HL-60/S4 (cell line): ENCODE measurements at regions not wholly inside any gene's neighbourhood (a gene's known extent, or its start where the extent isn't known, plus 50 kb on each side); places are given as distances from the start of the nearest gene placed in this dataset.

Experiments used
- in situ Hi-C: fragments of 300-500 bp; cut with MboI; formaldehyde crosslinking; loops from 2 replicates; pipeline ENCODE4 v1.14.3; 2022; ENCODE audit warnings: low sequenced_read_pairs

DNA sequence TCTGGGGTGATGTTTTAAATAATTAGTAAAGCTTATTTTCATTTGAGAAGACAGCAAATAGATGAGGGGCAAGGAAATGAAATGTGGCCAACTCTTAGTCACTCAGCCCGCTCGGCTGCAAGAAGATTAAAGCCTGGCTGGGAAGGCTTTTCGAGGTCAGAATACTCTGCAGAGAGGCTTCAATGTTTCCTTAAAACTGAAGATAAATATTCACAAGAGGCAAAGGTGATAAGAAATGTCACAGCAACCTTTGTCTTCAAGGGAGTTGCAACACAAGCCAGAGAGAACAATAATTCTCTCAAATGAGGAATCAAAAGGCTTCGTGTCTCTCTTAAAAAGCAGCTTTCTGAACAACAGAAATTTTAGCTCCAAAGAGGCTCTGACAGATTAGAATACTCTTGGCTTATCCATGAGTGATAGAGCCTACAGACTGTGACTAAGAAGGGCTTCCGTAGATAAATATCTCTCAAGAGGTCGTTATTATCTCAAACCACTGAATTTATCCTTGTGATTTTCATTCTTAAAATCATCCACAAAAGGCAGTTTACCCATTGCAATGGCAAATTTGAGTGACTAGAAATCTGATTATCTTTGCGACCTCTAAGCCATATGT is 92.5 kb downstream of the KLF6 start:
- in situ Hi-C loops: no loop called here

DNA sequence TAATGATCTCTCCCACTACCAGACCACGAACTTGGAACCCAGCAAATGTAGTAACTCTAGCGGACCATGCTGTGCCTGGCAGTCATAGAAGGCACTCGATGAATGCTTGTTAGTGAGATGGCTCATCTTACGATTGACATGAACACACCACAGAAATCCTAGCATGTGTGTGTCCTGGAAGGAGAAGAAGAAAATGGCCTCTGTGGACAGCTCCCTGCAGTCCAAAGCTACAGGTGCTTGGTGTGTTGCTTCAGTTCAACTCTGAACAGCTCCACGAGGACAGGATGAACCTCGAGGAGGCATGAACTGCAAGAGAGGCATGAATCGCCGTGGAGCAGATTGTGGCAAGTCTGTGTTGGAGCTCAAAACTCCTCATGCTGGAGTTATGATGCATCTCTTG is 93.5 kb downstream of the KLF6 start:
- in situ Hi-C loops: no loop called here

DNA sequence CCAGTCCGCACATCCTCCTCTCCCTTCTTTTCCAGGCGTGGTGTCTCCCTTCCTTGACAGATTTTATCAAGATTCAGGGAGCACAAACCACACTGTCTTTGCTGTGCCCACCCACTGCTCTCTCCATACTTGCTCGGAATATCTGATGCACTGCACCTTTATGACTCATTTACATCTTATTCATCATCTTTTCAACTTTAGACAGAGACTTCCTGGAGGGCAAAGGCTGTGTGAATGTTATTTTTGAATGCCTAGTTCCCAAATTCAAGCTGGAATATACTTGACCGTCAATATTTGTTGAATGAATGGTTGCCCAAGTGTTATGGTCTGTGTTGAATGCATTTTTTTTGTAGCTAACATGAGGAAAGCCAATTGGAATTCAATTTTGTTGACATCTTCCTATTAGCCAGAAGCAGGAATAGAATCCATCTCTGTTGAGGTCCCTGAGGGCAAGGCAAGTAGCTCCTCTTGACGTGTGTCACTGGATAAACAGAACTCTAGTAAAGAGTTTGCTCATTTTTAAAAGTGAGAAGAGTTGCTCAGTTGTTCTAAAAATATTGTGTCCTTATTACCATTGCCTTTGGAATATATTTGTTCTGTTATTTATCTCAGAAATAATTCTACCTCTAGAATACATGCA is 95.0 kb downstream of the KLF6 start:
- in situ Hi-C loops: no loop called here

DNA sequence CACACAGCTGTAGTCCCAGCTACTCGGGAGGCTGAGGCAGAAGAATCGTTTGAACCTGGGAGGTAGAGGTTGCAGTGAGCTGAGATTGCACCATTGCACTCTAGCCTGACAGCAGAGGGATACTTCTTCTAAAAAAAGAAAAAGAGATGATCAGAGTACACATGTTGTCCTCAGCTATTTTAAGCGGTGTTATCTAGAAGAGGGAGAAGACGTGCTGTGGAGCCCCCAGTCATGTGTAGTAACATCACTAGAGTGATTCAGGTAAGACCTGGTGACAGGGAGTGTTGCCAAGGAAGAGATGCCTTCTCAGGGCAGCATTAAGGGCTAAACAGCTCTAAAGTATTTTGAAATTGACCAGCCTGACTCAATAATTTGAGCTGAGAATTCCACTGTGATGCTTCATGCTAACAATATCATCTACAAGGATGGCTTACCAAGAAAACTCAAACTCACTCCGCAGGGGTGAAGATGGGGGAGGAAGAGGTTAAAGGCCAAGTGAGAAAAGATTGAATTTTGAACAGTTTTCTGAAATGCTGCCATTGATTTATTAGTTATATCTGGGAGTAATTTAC is 97.4 kb downstream of the KLF6 start:
- in situ Hi-C loops: no loop called here

DNA sequence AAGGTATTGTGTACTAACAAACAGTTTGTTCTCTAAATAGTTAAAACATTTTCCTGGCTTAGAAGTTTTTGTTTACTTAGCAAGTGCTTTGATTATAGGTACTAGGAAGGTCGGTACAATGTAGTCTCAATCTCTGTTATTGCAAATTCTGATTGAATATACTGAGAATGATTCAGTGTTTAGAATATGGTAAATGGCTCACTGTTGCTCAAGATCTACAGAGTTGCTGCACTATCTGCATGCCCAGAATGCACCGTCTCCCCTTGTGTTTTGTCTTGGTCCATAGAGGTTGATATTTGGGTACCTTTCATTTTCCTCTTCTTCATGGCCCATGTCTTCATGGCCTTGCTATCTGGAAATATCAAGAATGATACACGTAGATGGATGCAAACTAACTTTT is 99.6 kb downstream of the KLF6 start:
- in situ Hi-C loops: no loop called here

DNA sequence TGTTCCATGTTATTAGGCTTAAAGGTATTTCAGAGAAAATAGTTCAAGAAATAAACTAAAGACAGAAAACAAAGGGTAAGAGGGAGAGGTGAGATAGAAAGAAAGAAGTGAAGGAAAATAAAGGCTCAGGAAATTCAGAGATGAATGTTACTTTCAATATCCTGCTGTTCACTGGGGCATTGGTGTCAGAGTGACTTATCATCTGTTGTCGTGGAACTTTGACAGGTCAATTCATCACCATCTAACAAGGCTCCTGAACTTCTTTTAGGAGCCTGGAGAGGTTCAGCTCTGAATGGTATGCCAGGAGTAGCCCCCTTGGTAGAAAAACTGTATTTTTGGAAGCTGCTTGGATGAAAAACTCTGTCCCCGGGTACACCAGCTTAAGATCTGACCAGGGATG is 100.1 kb downstream of the KLF6 start:
- in situ Hi-C loops: no loop called here

DNA sequence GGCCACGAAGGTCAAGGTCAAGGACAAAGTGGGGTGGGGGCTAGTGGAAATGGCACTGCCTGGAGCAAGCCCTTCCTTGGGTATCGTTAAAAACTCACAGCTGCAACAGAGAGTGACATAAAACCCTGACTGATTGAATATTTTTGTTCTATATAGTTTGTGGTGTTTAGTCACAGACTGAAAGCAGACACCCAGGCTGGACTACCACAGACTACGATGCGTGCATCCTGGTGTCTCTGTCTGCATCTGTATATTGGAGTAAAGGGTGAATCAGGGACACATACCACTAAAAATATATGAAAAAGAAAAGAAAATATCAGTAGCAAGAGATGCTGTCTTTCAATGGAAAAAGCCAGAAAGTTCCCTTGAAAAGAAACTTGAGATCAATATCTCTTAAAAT is 101.4 kb downstream of the KLF6 start:
- in situ Hi-C loops: no loop called here

DNA sequence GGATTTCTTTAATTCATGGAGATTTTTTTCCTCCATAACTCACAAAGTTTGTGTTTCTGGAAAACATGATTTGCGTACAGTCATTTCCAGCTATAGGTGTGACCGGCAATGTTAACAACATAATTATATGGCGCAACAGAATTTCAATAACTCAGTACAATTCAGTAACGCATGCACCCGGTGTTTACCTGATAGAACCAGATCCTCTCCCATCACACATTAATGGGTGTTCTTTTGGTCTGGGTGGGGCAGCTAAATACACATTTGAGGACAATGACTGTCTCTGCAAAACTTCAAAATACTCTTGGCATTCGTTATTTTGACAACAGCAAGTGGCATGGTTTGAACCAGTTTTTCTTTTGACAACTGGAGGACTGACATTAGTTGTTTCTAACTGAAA is 102.3 kb downstream of the KLF6 start:
- in situ Hi-C loops: no loop called here

DNA sequence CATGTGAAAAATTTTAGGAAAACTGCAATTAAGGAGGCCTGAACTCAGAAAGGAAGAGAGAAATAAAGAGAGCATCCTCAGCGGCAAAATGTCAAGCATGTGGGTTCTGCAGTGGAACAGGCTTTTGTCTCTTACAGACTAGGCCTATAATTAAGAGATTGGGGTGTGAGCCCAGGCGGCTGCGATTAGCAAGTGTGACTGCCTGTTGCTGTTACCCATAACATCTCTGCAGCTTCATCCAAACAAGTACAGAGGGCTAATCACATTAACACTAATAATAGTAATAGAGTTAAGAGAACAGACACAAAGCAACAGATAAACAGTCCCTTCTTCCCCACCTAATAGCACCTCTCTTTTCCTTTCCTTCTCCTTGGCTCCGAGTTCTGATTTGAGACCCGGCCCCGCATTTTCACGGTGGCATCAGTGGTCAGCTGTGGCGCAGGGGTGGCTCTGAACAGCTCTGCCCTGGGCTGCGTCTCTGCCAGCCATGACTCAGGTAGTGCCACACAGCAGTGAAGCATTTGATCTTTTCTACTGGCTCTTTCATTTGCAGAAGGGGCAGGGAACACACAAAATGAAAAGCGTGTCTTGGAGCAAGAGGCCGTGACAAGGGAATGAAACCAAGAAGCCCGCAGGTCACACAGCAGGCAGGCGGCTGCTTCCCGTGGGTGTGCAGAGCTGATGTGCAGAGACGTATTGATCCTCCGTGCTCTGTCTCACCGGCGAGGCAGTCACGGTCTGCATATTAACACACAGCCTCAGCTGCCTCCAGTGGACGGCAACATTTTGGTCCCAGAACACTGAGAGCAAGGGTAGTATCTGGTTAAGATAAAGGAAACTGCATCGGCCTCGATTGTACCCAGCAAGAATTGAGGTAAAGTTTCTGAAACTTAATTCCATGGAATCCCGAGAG is 103.1 kb downstream of the KLF6 start:
- in situ Hi-C loops: no loop called here

DNA sequence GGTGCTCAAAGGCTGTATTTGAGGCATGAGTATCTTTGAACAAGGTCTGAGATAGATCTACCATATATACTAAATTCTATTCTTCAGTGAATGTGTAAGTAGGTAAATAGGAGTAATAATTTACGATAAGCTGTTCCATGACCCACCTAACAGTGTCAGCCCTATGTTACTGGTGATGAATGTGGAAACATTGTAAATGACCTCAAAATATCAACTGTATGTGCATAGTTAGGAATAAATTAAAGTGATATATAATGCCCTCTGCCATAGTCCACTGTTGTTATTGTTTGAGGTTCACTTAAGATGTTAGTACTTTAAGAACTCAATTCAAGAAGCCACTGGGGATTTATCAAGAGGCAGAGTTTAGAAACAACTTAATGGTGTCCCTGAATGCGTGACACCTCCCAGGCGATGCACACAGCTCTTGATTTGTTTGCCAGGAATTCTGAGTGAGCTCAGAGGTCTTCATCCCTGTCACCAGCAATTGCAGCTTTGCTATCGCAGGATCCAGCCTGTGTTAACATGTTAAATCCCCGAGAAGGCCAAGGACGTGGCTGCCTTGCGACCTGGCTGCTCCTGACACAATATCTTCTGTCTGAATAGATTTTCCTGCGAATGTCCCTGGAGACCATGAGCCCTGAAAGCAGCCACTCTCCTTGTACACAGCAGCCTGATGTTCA is 104.9 kb downstream of the KLF6 start:
- in situ Hi-C loops: no loop called here

DNA sequence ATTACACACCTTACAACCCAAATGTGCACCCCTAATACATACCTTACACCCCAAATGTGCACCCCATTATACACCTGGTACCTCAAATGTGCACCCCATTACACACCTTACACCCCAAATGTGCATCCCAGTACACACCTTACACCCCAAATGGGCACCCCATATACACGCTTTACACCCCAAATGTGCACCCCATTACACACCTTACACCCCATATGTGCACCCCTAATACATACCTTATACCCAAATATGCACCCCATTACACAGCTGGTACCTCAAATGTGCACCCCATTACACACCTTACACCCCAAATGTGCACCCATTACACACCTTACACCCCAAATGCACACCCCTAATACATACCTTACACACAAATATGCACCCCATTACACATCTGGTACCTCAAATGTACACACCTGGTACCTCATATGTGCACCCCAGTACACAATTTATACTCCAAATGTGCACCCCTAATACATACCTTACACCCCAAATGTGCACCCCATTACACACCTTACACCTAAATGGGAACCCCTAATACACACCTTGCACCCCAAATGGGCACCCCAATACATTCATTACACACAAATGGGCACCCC is 106.3 kb downstream of the KLF6 start:
- in situ Hi-C loops: no loop called here

DNA sequence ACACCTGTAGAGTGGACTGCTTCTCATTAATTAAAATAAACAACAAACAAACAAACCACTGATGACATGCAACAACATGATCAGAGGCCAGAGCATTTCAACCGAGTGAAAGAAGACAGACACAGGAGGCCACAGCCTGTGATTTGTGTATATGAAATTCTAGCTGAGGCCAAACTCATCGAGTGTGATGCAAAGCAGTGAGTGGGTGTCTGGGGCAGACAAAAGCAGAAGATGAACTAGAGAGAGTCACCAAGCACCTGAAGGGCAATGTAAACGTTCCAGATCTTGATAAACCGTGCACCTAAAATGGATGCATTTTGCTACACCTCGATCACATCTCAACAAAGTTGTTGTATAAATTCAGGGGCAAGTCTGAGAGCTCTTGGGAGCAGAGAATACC is 108.4 kb downstream of the KLF6 start:
- in situ Hi-C loops: no loop called here

DNA sequence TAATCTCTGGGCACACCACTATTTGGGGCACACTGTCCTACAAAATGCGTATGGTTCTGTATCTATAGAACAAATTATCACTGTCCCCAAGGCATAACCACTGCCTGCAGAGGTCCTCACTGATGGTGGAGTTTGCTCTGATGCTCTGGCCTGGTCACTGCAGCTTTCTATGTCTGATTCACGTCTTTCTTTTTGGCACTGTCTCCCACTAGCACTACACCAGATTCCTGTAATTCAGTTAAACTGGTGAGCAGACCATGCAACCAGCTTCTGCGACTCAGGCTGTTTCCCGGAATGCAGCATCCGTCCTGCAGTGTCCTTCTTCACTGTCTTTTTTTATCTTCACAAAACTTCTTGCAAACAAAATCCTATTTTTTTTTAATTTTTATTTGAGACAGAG is 112.8 kb downstream of the KLF6 start:
- in situ Hi-C loops: no loop called here

DNA sequence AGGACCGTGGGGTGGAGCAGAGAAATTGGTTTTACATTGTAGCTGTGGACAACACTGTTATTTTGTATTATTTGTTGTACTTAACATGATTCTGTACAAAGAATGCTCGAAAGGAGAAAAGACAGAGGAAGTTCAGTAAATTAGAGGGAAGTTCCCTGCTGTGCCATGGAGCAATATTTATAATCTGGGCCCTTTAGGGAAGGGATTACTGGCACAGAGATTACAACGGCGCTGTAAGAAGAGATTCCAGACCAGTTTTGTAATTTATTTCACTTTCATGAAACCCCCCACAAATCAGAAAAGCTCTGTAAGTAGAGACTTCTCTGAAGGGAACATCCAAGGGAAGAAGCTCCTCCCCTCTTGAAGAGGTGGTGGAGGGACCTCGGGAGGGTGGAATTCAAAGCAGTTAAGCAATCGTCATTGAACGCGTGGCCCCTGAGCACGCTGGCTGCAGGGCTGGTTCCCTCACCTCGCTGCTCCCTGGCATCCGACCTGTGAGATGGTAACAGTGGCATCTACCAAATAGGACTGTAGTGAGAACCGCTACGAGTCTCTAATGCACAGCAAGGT is 113.5 kb downstream of the KLF6 start:
- in situ Hi-C loops: no loop called here

DNA sequence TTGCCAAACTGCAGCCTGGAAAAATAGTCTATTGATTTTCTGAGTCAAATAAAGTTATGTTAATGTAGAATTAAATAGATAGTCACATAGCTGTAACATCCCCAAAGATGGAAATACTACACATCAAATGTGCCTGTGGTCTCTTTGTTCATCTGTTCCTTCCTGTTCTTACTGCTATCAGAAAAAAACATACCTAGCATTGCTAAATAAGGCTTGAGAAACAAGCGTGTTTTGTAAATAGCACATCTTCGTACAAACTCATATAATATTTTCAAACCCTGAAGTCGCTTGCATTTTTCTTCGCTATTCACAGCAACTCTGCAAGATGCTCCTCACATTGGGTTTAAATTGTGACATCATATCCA is 116.1 kb downstream of the KLF6 start:
- in situ Hi-C loops: no loop called here

DNA sequence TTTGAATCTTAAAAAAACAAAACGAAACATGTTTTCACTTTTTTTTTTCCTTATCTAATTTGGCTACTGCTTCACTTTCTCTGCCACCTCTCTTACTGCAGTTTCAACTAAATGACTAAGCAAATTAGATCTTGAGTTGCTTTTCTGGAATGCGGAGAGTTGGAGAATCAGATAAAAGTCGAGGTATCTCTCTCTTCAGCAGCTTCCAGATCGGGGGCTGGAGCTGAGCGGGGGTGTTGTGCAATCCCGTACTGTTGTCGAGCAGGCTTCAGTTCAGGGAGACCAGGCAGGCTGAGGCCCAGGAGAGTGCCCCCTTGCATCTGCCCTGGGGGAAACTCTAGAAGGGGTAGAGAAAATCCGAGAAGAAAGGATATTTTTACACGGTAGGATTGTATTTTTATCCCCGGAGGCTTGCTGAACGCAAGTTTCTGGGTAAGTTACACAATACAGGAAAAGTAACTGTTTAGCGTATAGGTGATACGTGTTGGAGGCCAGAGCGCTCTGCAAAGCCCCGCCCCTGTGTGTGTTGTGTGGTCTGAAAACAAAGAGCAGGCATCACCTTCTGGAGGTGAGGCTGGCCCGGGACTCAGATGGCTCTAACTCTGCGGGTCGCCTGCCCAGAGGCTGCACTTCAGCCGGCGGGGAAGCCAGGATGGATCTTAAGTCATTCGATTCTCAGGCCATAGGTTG is 116.6 kb downstream of the KLF6 start:
- in situ Hi-C loops: no loop called here

DNA sequence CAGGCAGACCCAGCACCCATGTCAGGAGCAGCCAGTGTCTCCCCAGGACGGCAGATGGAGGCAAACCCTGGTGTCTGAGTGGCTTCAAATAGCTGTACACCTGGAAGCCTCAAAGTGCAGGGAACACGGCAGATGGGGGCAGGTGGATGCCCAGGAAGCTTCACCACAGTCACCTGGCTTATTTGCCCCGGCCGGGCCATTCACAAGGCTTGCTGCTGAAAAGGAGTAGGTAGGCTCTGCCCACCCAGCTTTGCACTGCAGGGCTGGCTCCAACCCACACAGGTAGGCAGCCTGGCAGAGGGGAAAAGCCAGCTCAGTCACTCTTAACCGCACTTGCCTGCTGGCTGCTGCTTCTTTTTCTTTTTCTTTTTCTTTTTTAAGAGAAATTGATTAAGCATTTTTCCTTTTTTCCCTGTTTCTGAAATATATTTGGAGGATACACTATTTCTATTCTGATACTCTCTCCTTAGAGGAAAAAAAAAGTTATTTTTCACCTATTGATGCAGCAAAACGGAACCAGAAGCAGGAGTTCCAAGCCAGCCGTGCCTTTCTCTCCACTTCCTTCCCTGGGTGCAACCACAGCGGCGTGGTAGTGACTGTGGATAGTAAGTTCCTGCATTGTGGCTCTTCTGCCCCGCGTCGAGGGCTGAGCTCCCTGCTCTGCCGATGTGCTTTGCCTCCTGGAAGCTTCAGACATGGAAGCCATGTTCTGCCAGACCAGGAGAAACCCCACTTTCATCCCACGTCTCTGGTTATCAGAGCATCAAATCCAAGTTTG is 118.3 kb downstream of the KLF6 start:
- in situ Hi-C loops: no loop called here

DNA sequence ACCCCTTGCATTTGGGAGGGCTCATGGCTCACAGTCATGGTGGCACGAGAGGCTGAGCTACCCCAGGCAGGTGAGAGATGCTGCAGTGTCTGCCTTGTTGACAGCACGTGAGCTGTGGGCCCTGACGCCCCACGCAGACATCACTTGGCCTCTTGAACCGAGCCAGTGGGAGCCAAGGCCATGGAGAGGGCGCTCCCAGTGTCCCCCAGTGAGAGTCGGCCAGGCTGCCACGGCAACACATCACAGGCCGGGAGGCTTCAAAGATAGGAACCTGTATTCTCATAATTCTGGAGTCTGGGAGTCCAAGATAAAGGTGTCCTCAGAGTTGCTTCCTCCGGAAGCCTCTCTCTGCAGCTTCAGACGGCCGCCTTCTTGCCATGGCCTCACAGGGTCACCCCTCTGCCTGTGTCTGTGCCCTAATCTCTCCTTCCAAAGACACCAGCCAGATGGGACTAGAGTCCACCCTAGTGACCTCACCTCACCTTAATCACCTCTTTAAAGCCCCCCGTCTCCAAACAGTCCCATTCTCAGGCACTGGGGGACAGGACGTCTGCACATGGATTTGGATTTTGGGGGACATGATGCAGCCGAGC is 119.6 kb downstream of the KLF6 start:
- in situ Hi-C loops: no loop called here

DNA sequence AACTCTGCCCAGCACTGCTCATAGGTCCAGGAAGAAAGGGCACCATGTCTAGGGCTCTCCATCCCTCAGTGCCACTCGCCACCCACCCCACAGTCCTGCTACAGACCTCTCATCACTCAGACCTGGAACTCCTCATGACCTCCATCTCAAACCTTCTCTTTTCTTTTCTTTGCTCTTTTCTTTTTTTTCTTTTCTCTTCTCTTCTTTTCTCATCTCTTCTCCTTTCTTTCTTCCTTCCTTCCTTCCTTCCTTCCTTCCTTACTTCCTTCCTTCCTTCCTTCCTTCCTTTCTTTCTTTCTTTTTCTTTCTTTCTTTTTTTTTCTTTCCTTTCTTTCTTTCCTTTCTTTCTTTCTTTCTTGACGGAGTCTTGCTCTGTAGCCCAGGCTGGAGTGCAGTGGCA is 122.2 kb downstream of the KLF6 start:
- in situ Hi-C loops: no loop called here
